AG04450 (cell line): ENCODE measurements at regions not wholly inside any gene's neighbourhood (a gene's known extent, or its start where the extent isn't known, plus 50 kb on each side); places are given as distances from the start of the nearest gene placed in this dataset.

Experiments
- CTCF ChIA-PET: fragments of 300-600, 350-600 bp; formaldehyde crosslinking; extraction: SDS; loops from one replicate; lab custom pipeline; 2022; ENCODE audit warnings: antibody characterized with exemption, inconsistent platforms; lab: Charles Lee
- POLR2A ChIA-PET: fragments of 350-600 bp; formaldehyde crosslinking; extraction: SDS; loops from one replicate; lab custom pipeline; 2021; ENCODE audit warnings: antibody characterized with exemption, inconsistent platforms; lab: Yijun Ruan, JAX
- DNase-seq: peaks from one replicate; pipeline ENCODE4 v3.0.0-alpha.2; 2011; ENCODE audit warnings: low read depth, low spot score
- H3K27ac ChIP-seq: one replicate; pipeline ENCODE4 v1.5.1; 2012; ENCODE audit warnings: low read depth, low read length, control low read depth
- H3K27me3 ChIP-seq: one replicate; pipeline ENCODE4 v1.6.0; 2012; ENCODE audit warnings: low read length; ENCODE audit not compliant: control insufficient read depth, insufficient read depth
- H3K4me3 ChIP-seq: 2 replicates; pipeline ENCODE4 v1.5.1; 2011; ENCODE audit warnings: mild to moderate bottlenecking, low read depth, low read length, control low read depth
- H3K9me3 ChIP-seq: 2 replicates; pipeline ENCODE4 v1.5.1; 2012; ENCODE audit warnings: low read length; ENCODE audit not compliant: control insufficient read depth, insufficient read depth
- CTCF ChIP-seq: IDR thresholded peaks from 2 replicates; pipeline ENCODE4 v1.5.1; 2011; ENCODE audit warnings: low read depth, low read length, control low read depth, inconsistent platforms

- Histone ChIP-seq H3K4me3 (no peak overlapping the region), H3K27ac (no peak overlapping the region), H3K9me3 (peaks cover 6% of the 10 kb centered on the region), H3K27me3 (no peaks in the 10 kb centered on the region)
- ChIA-PET CTCF (no interaction called here), POLR2A (no interaction called here)
- DNase-seq, result no peak
- no peak for TF ChIP-seq CTCF
Measured at GRCh38 chr3:191961022-191961421, 500.1 kb downstream of the PYDC2 start.

GRCh38 chr3:191961529-191961928 lies 500.6 kb downstream of the PYDC2 start:
- no peak for TF ChIP-seq CTCF

GRCh38 chr3:191962324-191962723 lies 501.4 kb downstream of the PYDC2 start:
- POLR2A ChIA-PET, result no interaction called here
- DNase-seq, result no peak
- Histone ChIP-seq H3K4me3 (no peak overlapping the region), H3K27me3 (no peaks in the 10 kb centered on the region), H3K9me3 (peaks cover 6% of the 10 kb centered on the region), H3K27ac (no peak overlapping the region)
- TF ChIP-seq CTCF, result no peak
- CTCF ChIA-PET, result no interaction called here

More at GRCh38 chr3:191961529-191961928, 500.6 kb downstream of the PYDC2 start:
- CTCF ChIA-PET, result no interaction called here
- no peak for DNase-seq
- Histone ChIP-seq H3K27ac (no peak overlapping the region), H3K9me3 (peaks cover 6% of the 10 kb centered on the region), H3K27me3 (no peaks in the 10 kb centered on the region), H3K4me3 (no peak overlapping the region)
- POLR2A ChIA-PET, result no interaction called here

GRCh38 chr3:191963182-191963581 lies 502.2 kb downstream of the PYDC2 start:
- ChIA-PET CTCF (no interaction called here), POLR2A (no interaction called here)
- Histone ChIP-seq H3K9me3 (peaks cover 6% of the 10 kb centered on the region), H3K4me3 (no peak overlapping the region), H3K27ac (no peak overlapping the region), H3K27me3 (no peaks in the 10 kb centered on the region)
- TF ChIP-seq CTCF, result no peak
- no peak for DNase-seq

GRCh38 chr3:191966556-191966955 lies 505.6 kb downstream of the PYDC2 start:
- ChIA-PET CTCF (no interaction called here), POLR2A (no interaction called here)
- H3K9me3 ChIP-seq, result peaks cover 6% of the 10 kb centered on the region
- no peak overlapping the region for H3K4me3 ChIP-seq
- no peak for DNase-seq
- H3K27me3 ChIP-seq, result no peaks in the 10 kb centered on the region
- H3K27ac ChIP-seq, result no peak overlapping the region
- TF ChIP-seq CTCF, result no peak
